Small intestine (tissue), 7 donors: ENCODE measurements at regions not wholly inside any gene's neighbourhood (a gene's known extent, or its start where the extent isn't known, plus 50 kb on each side); places are given as distances from the start of the nearest gene placed in this dataset.
"Not testable (repeated sequence)": the region's sequence is repeated elsewhere in the genome, so short reads cannot be mapped to it uniquely, and the experiment has no call there.

Experiments
- DNase-seq, 2 donors: peaks; one replicate each; pipeline versions ENCODE4 v3.0.0 to v3.0.0-alpha.2; 2013
- FAIRE-seq: peaks from 2 replicates; lab custom pipeline; 2012; peaks lifted over from hg19 to GRCh38; lab: Jason Lieb, UNC
- H3K27ac ChIP-seq, 3 donors: one replicate each; pipeline ENCODE4 v1.5.1; 2013; ENCODE audit warnings: low read length in 2 of 3, mild to moderate bottlenecking in 2 of 3, control low read depth in 1 of 3, inconsistent platforms in 1 of 3, low read depth in 1 of 3, moderate library complexity in 1 of 3
- H3K27me3 ChIP-seq, 3 donors: one replicate each; pipeline ENCODE4 v1.6.1; 2013; ENCODE audit warnings: low read length in 3 of 3, inconsistent platforms in 1 of 3; ENCODE audit not compliant: control insufficient read depth in 3 of 3, insufficient read depth in 3 of 3
- H3K36me3 ChIP-seq, 3 donors: one replicate each; pipeline ENCODE4 v1.6.1; 2013; ENCODE audit warnings: low read length in 3 of 3, inconsistent platforms in 1 of 3, low read depth in 1 of 3, mild to moderate bottlenecking in 1 of 3, moderate library complexity in 1 of 3; ENCODE audit not compliant: control insufficient read depth in 3 of 3, insufficient read depth in 2 of 3
- H3K4me1 ChIP-seq, 3 donors: one replicate each; pipeline ENCODE4 v1.6.1; 2013; ENCODE audit warnings: low read length in 2 of 3, inconsistent platforms in 1 of 3, low read depth in 1 of 3, mild to moderate bottlenecking in 1 of 3, moderate library complexity in 1 of 3; ENCODE audit not compliant: control insufficient read depth in 3 of 3, insufficient read depth in 2 of 3
- H3K4me3 ChIP-seq, 3 donors: one replicate each; pipeline ENCODE4 v1.5.1; 2013; ENCODE audit warnings: low read length in 3 of 3, control low read depth in 1 of 3, inconsistent platforms in 1 of 3, low read depth in 1 of 3, mild to moderate bottlenecking in 1 of 3, moderate library complexity in 1 of 3
- H3K9me3 ChIP-seq, 2 donors: one replicate each; pipeline ENCODE4 v1.6.1; 2013; ENCODE audit warnings: low read depth in 1 of 2, low read length in 1 of 2; ENCODE audit not compliant: control insufficient read depth in 2 of 2, insufficient read depth in 1 of 2
- WGBS, 3 donors: extraction: QIAGEN DNeasy Blood & Tissue Kit; methylation state at CpG; one replicate each; pipeline ENCODE4 v1.1.7; 2013; 5-methylcytosine and 5-hydroxymethylcytosine counted together
- donor health status: healthy with polysubstance abuse.
- donor health status: control.
- donor health status: control.
- donor health status: Bipolar disorder and iron deficiency.
- donor health status: healthy.

DNA sequence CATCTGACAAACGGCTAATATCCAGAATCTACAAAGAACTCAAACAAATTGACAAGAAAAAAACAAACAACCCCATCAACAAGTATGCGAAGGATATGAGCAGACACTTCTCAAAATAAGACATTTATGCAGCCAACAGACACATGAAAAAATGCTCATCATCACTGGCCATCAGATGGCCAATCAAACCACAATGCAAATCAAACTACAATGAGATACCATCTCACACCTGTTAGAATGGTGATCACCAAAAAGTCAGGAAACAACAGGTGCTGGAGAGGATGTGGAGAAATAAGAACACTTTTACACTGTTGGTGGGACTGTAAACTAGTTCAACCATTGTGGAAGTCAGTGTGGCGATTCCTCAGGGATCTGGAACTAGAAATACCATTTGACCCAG is 1282.2 kb upstream of the ADGRL4 start:
- DNase-seq, H3K36me3 ChIP-seq, H3K27me3 ChIP-seq, H3K9me3 ChIP-seq, H3K4me1 ChIP-seq, H3K27ac ChIP-seq, FAIRE-seq, H3K4me3 ChIP-seq: not testable (repeated sequence)
- 81 to 93% (median 86%) methylated on average over 3 of the region's 3 CpGs for WGBS, 3 donors

DNA sequence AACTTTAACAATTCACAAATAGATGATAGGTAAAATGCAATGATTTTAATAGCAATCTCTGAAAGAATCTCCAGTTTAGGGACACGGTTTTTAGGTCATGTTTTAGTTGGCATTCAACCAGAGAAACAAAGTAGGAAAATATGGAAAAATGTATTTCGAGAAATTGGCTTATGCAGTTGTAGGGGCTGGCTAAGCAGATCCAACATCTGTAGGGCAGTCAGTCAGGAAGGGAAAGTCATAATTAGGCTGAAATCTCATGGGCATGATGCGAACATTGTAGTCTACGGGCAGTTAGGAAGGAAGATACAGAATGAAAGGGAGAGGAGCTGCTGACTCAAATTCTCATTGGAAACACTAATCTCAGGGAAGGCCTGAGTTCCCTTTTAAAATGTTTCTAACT is 1276.0 kb upstream of the ADGRL4 start:
- FAIRE-seq (no peak), DNase-seq (no peak)
- Histone ChIP-seq H3K27ac (no peak overlapping the region), H3K27me3 (no peaks in the 10 kb centered on the region), H3K4me1 (no peaks in the 10 kb centered on the region), H3K36me3 (no peaks in the 10 kb centered on the region), H3K9me3 (no peaks in the 10 kb centered on the region), H3K4me3 (no peak overlapping the region)
- 83 to 84% (median 83%) methylated on average over 4 of the region's 4 CpGs for WGBS, 3 donors

DNA sequence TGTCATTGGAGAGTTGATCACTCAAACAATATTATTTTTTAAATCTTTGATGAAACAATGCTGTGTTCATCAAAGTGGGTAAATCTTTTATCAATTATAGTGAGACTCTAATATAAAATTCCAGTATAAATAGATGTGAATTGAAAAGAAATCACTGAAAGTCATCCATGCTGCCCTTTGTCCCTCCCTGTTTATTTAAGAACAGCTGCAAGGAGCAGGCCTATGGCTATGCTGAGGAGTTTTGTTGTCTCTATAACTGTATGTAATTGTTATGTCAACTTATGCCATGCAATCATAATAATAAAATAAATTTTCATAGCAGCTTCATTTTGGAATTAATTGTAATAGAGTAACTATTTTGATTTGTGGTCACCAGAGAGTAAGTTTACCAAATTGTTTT is 1272.4 kb upstream of the ADGRL4 start:
- no peak overlapping the region for H3K27ac ChIP-seq
- H3K4me3 ChIP-seq, result no peak overlapping the region
- no peaks in the 10 kb centered on the region for H3K36me3 ChIP-seq
- no peak for DNase-seq
- H3K9me3 ChIP-seq, result no peaks in the 10 kb centered on the region
- H3K27me3 ChIP-seq, result no peaks in the 10 kb centered on the region
- no peaks in the 10 kb centered on the region for H3K4me1 ChIP-seq
- FAIRE-seq, result no peak

DNA sequence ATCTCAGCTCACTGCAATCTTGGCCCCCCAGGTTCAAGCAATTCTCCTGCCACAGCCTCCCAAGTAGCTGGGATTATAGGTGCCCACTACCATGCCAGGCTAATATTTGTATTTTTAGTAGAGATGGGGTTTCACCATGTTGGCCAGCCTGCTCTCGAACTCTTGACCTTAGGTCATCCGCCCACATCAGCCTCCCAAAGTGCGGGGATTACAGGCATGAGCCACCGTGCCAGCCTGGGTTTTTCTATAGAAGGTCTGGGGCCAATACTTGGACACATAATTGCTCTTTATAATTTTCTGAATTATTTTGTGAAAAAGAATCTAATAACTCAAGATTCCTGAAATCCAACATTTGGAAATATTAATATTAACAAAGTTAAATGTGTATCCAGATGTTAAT is 1267.7 kb upstream of the ADGRL4 start:
- WGBS, 3 donors, result 85 to 89% (median 88%) methylated on average over 4 of the region's 4 CpGs
- no peaks in the 10 kb centered on the region for H3K27me3 ChIP-seq
- H3K36me3 ChIP-seq, result no peaks in the 10 kb centered on the region
- no peaks in the 10 kb centered on the region for H3K4me1 ChIP-seq
- FAIRE-seq (no peak), DNase-seq (no peak)
- no peaks in the 10 kb centered on the region for H3K9me3 ChIP-seq
- no peak overlapping the region for H3K27ac ChIP-seq
- H3K4me3 ChIP-seq, result no peak overlapping the region

DNA sequence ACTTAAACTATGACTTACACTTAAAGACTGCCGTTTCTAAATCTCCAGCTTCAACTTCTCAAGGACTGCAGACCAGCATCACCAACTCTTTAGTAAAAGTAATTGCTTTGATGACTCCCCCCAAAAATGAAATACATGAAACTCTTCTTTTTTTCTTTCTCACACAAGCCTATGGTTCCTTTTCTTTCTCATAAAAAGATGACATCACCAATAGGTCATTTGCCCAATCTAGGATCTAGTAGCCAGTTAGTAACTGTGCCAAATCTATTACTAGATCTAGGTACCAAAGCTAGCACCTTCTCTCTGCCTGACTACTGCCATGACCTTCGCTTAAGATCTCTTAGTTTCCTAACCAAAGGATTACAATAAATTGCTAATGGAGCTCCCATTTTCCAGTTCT is 1266.0 kb upstream of the ADGRL4 start:
- no peak overlapping the region for H3K27ac ChIP-seq
- no peaks in the 10 kb centered on the region for H3K4me1 ChIP-seq
- no peak for FAIRE-seq
- H3K36me3 ChIP-seq, result no peaks in the 10 kb centered on the region
- 76 to 86% (median 82%) methylated on average over 2 of the region's 2 CpGs for WGBS, 3 donors
- no peak overlapping the region for H3K4me3 ChIP-seq
- no peaks in the 10 kb centered on the region for H3K27me3 ChIP-seq
- H3K9me3 ChIP-seq, result no peaks in the 10 kb centered on the region
- no peak for DNase-seq

DNA sequence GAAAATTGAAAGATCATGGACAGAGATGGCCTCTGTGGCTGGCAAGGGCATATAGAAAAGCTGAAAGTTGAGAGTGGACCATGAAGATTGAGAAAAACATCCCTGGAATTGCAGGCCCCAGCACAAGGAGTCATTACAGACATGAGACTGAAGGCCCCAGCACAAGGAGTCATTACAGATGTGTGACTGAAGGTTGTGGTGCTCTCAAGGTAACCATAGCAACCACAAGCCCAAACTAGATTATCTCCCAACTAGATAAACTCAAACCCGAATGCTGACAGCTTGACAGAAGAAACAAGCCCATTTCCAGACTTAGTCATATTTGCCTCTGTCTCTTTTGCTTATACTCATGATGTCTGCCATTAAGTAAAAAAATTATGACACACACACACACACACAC is 1252.1 kb upstream of the ADGRL4 start:
- H3K4me1 ChIP-seq, result no peaks in the 10 kb centered on the region
- no peak overlapping the region for H3K4me3 ChIP-seq
- WGBS, 3 donors, result 43 to 59% (median 59%) methylated on average over 1 of the region's 1 CpG
- H3K27me3 ChIP-seq, result no peaks in the 10 kb centered on the region
- H3K36me3 ChIP-seq, result no peaks in the 10 kb centered on the region
- peaks cover 0 to 17% of the 10 kb centered on the region in 2 donors for H3K9me3 ChIP-seq
- no peak overlapping the region for H3K27ac ChIP-seq
- peak in 1 of 2 donors; percentile 6 for DNase-seq
- no peak for FAIRE-seq

DNA sequence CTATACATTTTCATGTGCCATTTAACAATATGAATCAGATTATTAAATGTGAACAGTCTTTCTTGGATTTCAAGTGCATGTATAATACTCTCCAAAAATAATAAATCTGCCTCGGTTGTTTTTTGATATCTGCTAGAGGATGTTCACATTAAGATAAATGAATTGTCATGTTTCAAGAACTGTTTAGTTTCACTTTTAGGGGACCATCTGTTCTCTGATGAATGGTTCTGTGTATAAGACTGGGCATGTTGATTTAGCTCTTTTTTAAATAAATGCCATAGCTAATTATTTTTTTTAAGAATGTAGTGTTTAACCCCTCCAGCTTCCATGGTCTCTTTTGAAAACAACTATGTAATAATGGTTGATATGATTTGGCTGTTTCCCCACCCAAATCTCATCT is 1245.1 kb upstream of the ADGRL4 start:
- no peaks in the 10 kb centered on the region for H3K27me3 ChIP-seq
- H3K4me1 ChIP-seq, result no peaks in the 10 kb centered on the region
- no peak overlapping the region for H3K4me3 ChIP-seq
- no peaks in the 10 kb centered on the region for H3K36me3 ChIP-seq
- H3K27ac ChIP-seq, result no peak overlapping the region
- H3K9me3 ChIP-seq, result peaks cover 0 to 12% of the 10 kb centered on the region in 2 donors
- no peak for FAIRE-seq
- no peak for DNase-seq
- 52 to 62% (median 53%) methylated on average over 1 of the region's 1 CpG for WGBS, 3 donors

DNA sequence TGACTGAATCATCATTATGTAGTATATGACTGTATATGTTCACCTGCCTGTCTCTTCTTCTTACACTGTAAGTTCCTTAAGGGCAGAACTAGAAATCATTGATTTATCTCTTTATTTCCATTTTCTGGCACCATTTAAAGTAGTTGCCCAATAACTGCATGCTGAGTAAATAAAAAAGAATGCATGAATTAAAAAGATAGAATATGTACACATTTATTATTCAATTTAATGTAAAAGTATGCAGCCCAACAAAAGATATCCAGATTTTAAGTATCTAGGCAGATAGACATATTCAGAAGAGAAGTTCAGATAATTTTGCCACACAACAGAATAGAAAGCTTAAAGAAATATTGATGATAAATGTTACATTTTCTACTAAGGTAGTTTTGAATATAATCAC is 1244.6 kb upstream of the ADGRL4 start:
- FAIRE-seq, result no peak
- Histone ChIP-seq H3K36me3 (no peaks in the 10 kb centered on the region), H3K27me3 (no peaks in the 10 kb centered on the region), H3K4me3 (no peak overlapping the region), H3K27ac (no peak overlapping the region), H3K4me1 (no peaks in the 10 kb centered on the region), H3K9me3 (peaks cover 0 to 12% of the 10 kb centered on the region in 2 donors)
- no peak for DNase-seq

DNA sequence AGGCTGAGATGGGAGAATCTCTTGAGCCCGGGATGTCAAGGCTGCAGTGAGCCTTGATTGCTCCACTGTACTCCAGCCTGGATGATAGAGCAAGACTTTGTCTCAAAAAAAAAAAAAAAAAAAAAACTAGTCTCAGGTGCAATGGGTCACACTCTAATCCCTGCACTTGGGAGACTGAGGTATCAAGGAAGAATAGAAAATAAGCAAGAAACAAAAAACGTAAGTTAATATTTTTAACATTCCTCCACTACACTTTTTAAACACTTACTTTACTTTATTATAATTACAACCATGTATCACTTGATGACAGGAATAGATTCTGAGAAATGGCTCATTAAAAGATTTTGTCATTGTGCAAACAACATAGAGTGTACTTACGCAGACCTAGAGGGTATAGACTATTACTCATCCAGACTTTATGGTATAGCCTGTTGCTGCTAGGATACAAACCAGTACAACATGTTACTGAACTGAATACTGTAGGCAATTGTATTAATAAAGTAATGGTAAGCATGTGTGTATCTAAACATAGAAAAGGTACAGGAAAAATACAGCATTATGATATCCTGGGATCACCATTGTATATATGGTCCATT is 1244.1 kb upstream of the ADGRL4 start:
- Histone ChIP-seq H3K36me3 (no peaks in the 10 kb centered on the region), H3K27me3 (no peaks in the 10 kb centered on the region), H3K27ac (no peak overlapping the region), H3K4me3 (no peak overlapping the region), H3K9me3 (peaks cover 0 to 12% of the 10 kb centered on the region in 2 donors), H3K4me1 (no peaks in the 10 kb centered on the region)
- DNase-seq, result no peak
- FAIRE-seq, result no peak
- WGBS, 3 donors, result 80 to 92% (median 87%) methylated on average over 3 of the region's 3 CpGs
